ENCODE measurements at regions not wholly inside any gene's neighbourhood (a gene's known extent, or its start where the extent isn't known, plus 50 kb on each side); places are given as distances from the start of the nearest gene placed in this dataset.
"Not testable (repeated sequence)": the region's sequence is repeated elsewhere in the genome, so short reads cannot be mapped to it uniquely, and the experiment has no call there.

DNA sequence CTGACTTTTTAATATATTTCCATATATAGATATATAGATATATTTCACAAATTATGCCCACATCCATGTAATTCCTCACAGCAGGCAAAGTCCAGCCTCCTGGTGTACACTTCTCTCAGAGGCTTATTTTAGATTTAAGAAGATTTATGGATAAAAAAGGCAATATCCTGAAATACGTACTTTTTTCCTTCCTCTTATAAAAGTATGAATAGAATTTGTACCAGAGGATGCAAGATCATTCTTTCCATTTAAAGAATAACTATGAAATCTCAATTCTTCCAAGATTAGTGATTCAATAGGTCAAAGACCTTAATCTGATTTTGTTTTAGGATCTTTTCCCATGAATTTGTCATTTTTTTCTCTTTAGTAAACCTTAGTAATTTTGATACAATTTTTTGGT is 597.9 kb upstream of the TBL1XR1 start:
- Histone ChIP-seq H3K79me2 (ENCODE audit: insufficient read depth, low read length) (no peaks in the 10 kb centered on the region), H3K36me3 (ENCODE audit: insufficient read depth, low read length) (no peaks in the 10 kb centered on the region), H3K9ac (ENCODE audit: low read depth, low read length, poor library complexity, severe bottlenecking) (no peak overlapping the region), H4K20me1 (ENCODE audit: insufficient read depth, low read length, poor library complexity, severe bottlenecking) (no peaks in the 10 kb centered on the region), H3K9me2 (replicated peaks; ENCODE audit: low read depth, low read length) (no peaks in the 10 kb centered on the region), H3K9me3 (ENCODE audit: insufficient read depth, low read depth, low read length) (no peaks in the 10 kb centered on the region), H3F3A (ENCODE audit: low read depth) (no peaks in the 10 kb centered on the region), H3K27me3 (ENCODE audit: insufficient read depth, low read length, poor library complexity, severe bottlenecking) (no peaks in the 10 kb centered on the region), H3K4me3 (ENCODE audit: low read length, poor library complexity, severe bottlenecking) (no peak overlapping the region), H2AFZ (ENCODE audit: low read length) (no peak overlapping the region), H3K4me1 (ENCODE audit: insufficient read depth, low read length, poor library complexity, severe bottlenecking) (peaks cover 9% of the 10 kb centered on the region), H3K4me2 (ENCODE audit: low read depth, low read length, poor library complexity, severe bottlenecking) (no peak overlapping the region)
- TF ChIP-seq CTCF (conservative IDR thresholded peaks at IDR 0.05; ENCODE audit: low read length) (no peak), EZH2phosphoT487 (IDR thresholded peaks at IDR 0.05; ENCODE audit: borderline replicate concordance) (no peak)

DNA sequence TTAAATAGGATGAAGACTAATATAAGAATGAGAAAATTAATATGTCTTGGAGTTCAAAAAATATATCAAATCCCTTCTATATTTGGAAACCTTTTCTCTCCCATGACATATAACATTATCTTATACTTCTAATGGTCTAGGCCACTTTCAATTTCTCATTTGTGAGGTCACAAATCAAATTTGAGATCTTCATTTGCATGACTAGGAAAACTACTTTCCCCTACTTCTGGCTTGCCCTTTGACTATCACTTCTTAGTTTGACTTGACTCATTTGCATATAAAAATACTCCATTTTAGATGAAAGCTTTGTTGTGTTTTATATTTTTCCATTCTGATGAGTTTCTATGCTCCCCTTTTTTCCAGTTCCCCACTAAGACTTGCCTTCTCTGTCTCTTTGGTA is 598.6 kb upstream of the TBL1XR1 start:
- H3F3A ChIP-seq (ENCODE audit: low read depth): no peaks in the 10 kb centered on the region
- H3K9me3 ChIP-seq (ENCODE audit: insufficient read depth, low read depth, low read length): no peaks in the 10 kb centered on the region
- no peak overlapping the region for H3K4me3 ChIP-seq (ENCODE audit: low read length, poor library complexity, severe bottlenecking)
- H4K20me1 ChIP-seq (ENCODE audit: insufficient read depth, low read length, poor library complexity, severe bottlenecking): no peaks in the 10 kb centered on the region
- H3K9ac ChIP-seq (ENCODE audit: low read depth, low read length, poor library complexity, severe bottlenecking): no peak overlapping the region
- H3K4me1 ChIP-seq (ENCODE audit: insufficient read depth, low read length, poor library complexity, severe bottlenecking): peaks cover 8% of the 10 kb centered on the region
- H3K9me2 ChIP-seq (replicated peaks; ENCODE audit: low read depth, low read length): no peaks in the 10 kb centered on the region
- no peaks in the 10 kb centered on the region for H3K79me2 ChIP-seq (ENCODE audit: insufficient read depth, low read length)
- no peaks in the 10 kb centered on the region for H3K36me3 ChIP-seq (ENCODE audit: insufficient read depth, low read length)
- H3K4me2 ChIP-seq (ENCODE audit: low read depth, low read length, poor library complexity, severe bottlenecking): no peak overlapping the region
- H2AFZ ChIP-seq (ENCODE audit: low read length): no peak overlapping the region
- no peaks in the 10 kb centered on the region for H3K27me3 ChIP-seq (ENCODE audit: insufficient read depth, low read length, poor library complexity, severe bottlenecking)
- no peak for TF ChIP-seq CTCF (conservative IDR thresholded peaks at IDR 0.05; ENCODE audit: low read length)
- TF ChIP-seq EZH2phosphoT487 (IDR thresholded peaks at IDR 0.05; ENCODE audit: borderline replicate concordance): no peak

- H2AFZ ChIP-seq (ENCODE audit: low read length); H4K20me1 ChIP-seq (ENCODE audit: insufficient read depth, low read length, poor library complexity, severe bottlenecking); H3K27me3 ChIP-seq (ENCODE audit: insufficient read depth, low read length, poor library complexity, severe bottlenecking); H3K9ac ChIP-seq (ENCODE audit: low read depth, low read length, poor library complexity, severe bottlenecking); H3K9me3 ChIP-seq (ENCODE audit: insufficient read depth, low read depth, low read length); H3F3A ChIP-seq (ENCODE audit: low read depth); H3K4me3 ChIP-seq (ENCODE audit: low read length, poor library complexity, severe bottlenecking); H3K9me2 ChIP-seq (replicated peaks; ENCODE audit: low read depth, low read length); H3K79me2 ChIP-seq (ENCODE audit: insufficient read depth, low read length); H3K36me3 ChIP-seq (ENCODE audit: insufficient read depth, low read length): not testable (repeated sequence)
- Histone ChIP-seq H3K4me2 (ENCODE audit: low read depth, low read length, poor library complexity, severe bottlenecking) (peak overlapping the region; percentile 22), H3K4me1 (ENCODE audit: insufficient read depth, low read length, poor library complexity, severe bottlenecking) (peaks cover 18% of the 10 kb centered on the region)
Observed at GRCh38 chr3:177800147-177800546, 602.9 kb upstream of the TBL1XR1 start.

DNA sequence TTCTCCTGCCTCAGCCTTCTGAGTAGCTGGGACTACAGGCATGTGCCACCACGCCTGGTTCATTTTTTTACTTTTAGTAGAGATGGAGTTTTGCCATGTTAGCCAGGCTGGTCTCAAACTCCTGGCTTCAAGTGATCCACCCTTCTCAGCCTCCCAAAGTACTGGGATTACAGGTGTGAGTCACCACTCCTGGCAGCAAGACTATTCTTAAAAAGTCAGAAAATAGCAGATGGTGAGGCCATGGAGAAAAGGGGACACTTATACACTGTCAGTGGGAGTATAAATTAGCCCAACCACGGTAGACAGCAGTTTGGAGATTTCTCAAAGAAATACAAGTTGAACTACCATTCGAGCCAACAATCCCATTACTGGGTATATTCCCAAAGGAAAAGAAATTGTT is 603.3 kb upstream of the TBL1XR1 start:
- Histone ChIP-seq H3F3A (ENCODE audit: low read depth) (no peaks in the 10 kb centered on the region), H3K79me2 (ENCODE audit: insufficient read depth, low read length) (no peaks in the 10 kb centered on the region), H3K4me2 (ENCODE audit: low read depth, low read length, poor library complexity, severe bottlenecking) (peak overlapping the region; percentile 22), H4K20me1 (ENCODE audit: insufficient read depth, low read length, poor library complexity, severe bottlenecking) (no peaks in the 10 kb centered on the region), H3K9ac (ENCODE audit: low read depth, low read length, poor library complexity, severe bottlenecking) (no peak overlapping the region), H3K9me3 (ENCODE audit: insufficient read depth, low read depth, low read length) (no peaks in the 10 kb centered on the region), H3K27me3 (ENCODE audit: insufficient read depth, low read length, poor library complexity, severe bottlenecking) (no peaks in the 10 kb centered on the region), H2AFZ (ENCODE audit: low read length) (no peak overlapping the region), H3K4me1 (ENCODE audit: insufficient read depth, low read length, poor library complexity, severe bottlenecking) (peaks cover 20% of the 10 kb centered on the region), H3K36me3 (ENCODE audit: insufficient read depth, low read length) (no peaks in the 10 kb centered on the region), H3K9me2 (replicated peaks; ENCODE audit: low read depth, low read length) (no peaks in the 10 kb centered on the region), H3K4me3 (ENCODE audit: low read length, poor library complexity, severe bottlenecking) (no peak overlapping the region)
- TF ChIP-seq EZH2phosphoT487 (IDR thresholded peaks at IDR 0.05; ENCODE audit: borderline replicate concordance) (no peak), CTCF (conservative IDR thresholded peaks at IDR 0.05; ENCODE audit: low read length) (no peak)

All from Loucy (cell line).